HG03571 (cell line): ENCODE measurements at regions not wholly inside any gene's neighbourhood (a gene's known extent, or its start where the extent isn't known, plus 50 kb on each side); places are given as distances from the start of the nearest gene placed in this dataset.
"Not testable (repeated sequence)": the region's sequence is repeated elsewhere in the genome, so short reads cannot be mapped to it uniquely, and the experiment has no call there.

ENCODE experiments used
- ATAC-seq: cut with Tn5 transposase; IDR thresholded peaks from one replicate; pipeline ENCODE4 v1.9.1; 2021; ENCODE audit not compliant: unreplicated experiment

DNA sequence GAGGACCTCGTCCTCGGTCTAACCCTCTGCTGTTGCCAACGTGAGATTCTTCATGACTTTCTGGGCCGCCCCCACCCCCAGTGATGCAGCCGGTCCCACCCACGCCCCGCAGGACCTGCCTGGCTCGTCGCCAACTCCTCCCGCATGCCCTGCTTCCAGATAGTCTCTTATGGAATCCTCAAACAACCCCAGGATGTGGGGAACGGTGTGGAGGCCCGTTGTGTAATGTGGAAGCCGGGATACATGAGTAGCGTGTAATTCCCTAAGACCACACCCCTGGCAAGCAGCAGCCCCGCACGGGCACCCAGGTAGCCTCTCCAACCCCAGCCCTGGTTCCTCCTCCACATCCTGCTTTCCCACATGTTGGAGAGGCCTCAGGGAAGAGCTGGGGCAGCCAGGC, 275.9 kb downstream of the C16orf95 start:
- ATAC-seq: no peak

DNA sequence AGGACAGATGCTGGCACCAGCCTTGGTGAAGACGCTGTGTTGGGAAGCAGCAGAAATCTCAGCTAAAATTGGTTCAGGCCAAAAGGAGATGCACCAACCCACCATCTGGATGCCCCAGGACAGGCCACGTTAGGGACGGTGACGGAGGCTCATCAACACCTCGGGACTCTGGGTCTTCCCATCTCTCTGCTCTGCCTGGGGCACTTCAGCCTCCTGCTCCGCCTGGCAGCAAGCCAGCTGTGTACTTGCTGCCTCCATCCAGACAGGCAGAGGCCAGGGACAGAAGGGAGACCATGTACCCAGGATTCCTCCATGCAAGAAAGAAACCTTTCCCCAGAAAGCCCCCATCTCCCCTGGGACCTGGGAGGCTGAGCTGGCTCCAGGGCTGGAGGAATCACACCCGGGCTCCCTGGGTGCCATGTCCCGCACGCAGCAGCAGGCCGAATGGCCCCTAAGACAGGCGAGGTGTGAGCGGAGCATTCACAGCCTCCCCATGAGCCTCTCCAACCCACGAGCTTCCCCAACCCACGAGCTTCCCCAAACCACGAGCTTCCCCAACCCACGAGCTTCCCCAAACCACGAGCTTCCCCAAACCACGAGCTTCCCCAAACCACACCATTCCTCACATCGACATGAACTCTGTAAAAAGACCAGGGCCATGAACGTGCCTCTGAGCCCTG, 274.5 kb downstream of the C16orf95 start:
- ATAC-seq: no peak

DNA sequence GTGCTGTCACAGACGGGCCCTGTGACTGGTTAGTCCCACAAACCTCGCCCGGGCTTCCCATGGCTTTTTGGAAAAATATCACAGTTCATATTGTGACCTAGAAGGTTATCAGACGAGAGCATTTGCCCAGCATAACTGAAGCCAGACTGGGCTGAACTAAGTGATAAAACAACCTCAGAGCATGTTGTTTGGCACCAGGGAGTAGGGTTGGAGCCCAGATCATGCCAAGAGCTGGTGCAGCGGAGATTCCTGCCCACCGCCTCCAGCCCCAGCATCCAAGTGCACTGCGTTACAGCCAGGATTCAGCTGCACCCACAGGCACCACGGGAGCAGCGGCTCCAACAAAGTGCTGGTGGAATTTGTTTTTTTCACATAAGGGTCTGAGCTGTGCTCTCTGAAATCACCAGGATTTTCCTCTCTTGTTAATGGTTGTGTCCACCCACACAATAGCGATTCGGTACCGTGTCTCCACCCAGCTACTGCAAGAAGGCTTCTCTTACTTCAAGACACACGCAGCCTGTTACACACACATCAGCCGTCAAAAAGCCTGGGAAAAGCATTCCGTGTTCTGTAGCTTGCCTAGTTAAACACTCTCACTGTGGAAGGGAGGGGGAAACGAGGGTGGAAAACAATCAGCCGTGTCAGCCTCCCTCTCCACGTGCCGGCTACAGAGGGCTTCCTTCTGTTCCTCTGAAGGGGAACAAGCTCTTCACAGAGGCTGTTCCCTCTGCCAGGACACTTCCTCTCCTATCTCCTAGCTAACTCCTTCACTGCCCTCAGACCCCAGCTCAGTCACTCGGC, 273.8 kb downstream of the C16orf95 start:
- no peak for ATAC-seq

DNA sequence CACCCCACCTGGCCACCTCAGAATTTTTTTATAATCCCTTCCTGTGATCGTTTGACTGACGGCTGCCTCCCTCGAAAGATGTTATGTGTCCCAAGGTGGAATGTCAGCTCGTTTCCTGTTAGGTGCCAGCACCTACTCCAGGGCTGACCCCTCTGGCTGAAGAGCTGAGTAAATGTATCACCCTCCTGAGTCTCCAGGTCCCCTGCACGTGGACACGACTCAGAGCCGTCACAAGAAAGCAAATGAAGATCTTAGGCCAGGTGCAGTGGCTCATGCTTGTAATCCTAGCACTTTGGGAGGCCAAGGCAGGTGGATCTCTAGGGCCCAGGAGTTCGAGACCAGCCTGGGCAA, 273.2 kb downstream of the C16orf95 start:
- ATAC-seq: no peak

DNA sequence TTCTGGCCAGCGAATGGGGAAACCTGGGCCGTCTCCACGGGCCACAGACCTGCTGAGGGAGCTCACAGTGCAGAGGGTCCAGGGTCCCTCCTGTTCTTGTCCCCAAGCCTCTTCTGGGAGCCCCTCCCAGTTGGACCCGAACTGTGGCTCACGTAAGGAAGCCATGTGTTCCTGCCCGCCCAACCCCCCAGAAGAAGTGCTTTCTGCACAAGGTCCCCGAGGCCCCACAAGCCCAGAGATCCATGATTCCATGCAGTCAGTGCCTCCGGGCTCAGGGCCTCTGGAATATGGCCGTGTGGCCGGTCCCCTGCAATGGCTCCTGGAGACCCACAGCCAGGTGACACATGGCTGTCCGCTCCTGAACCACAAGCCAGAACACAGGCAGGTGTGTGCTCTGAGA, 272.4 kb downstream of the C16orf95 start:
- ATAC-seq: no peak

DNA sequence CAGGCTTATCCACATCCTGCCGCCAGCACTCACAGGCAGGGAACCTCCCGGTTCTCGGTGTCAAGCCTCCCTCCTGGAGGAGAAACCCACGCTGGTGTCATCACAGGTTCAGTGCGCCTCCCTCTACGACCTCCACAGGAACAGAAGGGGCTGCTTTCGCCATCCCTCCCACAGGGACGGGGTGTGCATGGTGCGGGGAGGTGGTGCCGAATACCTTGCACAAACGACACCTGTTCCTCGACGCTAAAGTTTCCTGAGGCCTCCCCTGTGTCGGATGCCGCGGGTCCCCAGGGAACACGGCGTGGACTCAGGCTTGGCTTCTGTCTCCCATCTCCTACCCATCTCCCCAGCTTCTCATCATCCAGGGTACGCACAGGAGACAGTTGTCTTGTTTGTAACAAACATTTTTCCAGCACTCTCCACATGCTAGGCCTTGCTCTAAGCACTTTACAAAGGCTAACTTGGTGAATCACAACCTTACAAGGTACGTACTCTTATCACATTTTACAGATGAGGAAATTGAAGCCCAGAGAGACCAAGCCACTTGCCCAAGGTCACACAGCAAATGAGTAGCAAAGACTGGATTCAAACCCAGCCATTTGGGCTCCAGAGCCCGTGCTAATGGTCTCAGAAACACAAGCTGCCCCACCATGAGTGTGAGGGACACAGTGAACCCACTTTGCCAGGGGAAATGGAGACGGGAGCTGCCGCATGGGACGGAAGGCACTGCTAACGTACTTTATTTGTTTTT, 271.6 kb downstream of the C16orf95 start:
- ATAC-seq: no peak

- no peak for ATAC-seq
Measured at GRCh38 chr16:87046235-87046634, 271.0 kb downstream of the C16orf95 start.

DNA sequence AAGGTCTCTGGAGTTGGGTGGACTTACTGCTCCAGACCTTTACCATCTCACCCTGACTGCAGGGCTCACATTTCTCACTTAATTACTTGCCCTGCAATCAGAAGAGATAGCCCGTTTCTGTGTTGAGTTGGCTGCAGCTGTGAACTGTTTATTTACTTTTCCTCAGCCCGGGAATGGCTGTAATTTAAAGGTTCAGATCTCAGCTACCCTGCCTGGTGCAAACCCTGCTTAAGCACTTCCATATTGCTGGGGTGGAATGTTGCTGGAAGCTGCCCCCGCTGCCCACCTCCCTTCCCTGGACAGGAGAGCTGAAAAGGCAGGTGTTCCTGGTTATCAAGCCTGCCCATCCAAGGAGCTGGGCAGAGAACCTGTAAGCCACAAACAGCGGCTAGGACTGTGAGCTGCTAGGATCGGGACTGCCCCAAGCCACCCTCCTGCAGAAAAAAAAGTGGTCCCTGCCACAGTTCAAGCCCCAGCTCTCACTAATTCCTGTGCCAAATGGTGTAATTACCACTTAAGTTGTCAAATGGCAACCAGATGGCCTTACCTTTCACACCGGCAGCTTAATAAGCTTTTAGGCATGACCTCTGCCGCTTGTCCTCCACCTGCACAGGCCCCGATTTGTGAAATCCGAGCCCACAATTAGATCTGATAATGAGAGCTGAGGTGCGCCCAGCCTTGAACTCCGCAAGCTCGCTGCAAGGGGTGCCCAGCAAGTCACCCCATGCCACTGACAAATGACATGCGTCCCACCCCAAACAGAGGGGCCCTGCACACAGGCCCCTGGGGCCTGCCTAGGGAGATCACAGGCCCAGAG, 269.8 kb downstream of the C16orf95 start:
- ATAC-seq: no peak

DNA sequence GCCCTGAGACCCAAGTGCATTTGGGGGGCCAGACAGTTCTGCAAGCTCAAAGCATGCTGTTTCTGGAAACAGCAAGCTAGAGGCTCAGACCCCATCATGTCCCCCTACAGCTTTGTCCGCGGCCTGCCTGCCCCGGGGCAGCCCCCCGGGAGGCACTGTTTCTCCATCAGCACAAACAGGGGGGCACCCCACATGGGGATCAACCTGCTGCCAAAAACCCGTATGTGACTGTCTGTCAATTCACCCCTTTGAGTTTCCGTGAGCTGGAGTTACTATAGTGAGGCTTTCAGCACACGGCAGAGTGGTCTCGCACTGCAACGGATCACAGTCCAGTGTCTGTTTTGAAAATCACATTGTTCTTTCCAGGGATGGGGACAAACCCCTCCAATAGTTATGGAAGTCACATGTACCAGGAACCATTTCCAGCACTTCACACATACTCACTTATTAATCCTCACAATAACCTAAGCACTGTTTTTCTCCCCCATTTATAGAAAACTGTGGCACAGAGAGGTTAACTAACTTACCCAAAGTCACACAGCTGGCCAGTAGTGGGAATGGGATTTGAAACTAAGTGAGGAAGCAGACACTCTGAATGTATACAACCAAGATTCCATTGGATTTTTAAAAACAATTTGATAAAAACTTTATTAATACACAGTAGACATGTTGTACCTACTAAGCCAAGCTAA, 269.0 kb downstream of the C16orf95 start:
- ATAC-seq: no peak

GRCh38 chr16:87048730-87049115, 268.5 kb downstream of the C16orf95 start:
- no peak for ATAC-seq

DNA sequence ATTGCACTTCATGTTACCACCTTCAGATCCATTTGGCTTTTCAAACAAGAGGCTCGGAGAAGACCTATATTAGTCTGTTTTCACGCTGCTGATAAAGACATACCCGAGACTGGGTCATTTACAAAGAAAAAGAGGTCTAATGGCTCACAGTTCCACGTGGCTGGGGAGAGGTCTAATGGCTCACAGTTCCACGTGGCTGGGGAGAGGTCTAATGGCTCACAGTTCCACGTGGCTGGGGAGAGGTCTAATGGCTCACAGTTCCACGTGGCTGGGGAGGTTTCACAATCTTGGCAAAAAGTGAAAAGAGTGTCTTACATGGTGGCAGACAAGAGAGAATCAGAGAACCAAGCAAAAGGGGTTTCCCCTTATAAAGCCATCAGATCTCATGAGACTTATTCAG, 268.0 kb downstream of the C16orf95 start:
- not testable (repeated sequence) for ATAC-seq

DNA sequence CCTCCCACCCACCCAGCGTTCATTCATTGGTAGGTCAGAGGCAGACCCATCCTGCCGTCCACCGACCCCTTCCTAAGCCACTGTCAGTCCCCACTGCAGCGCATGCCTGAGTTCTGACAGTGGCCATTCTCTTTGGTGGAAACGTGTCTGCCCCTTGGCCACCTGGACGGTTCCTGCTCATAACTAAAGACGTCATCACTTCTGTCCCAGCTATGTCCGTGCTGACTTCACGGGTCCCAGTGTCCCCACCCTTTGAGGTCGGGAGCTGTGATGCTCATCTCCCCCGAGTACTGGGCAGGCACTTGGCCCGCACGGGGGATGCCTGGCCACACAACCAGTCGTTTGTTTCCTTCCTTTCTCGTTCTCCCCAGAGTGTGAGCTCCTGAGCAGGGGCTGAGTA, 267.1 kb downstream of the C16orf95 start:
- no peak for ATAC-seq

DNA sequence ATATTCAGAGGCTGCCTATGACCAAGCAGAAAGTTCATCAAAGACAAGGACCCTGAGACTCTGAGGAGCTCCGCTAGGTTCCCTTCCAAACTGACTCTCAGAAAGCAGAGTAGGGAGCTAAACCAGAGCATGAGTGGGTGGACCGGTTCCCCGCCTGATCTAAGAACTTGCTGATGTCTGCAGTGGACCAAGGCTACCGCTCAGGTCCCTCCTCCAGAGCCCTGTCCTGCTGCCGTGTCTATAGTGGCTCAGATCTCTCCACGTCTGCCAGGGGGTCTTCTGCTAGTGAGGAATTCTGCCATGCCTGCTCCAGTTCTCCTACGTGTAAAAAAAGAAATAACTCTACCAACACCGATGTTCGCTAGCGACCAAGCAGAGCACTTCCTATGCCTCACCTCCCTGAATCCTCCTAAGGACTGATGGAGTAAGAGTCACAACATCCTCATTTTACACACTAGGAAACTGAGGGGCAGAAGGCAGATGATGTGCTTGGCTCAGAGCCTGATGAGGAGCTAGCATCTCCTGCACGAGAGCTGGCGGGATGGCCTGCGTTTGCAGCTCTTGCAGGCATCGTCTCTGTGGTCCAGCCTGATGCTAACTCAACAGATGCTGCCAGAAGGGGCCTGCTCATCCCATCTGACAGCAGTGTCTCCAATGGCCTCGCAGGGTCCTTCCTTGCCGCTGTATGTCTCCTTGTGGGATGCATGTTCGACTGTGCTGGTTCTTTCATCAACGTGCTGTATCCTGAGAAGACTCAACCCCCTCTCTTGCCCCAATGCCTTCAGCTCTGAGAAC, 265.5 kb downstream of the C16orf95 start:
- ATAC-seq: no peak

GRCh38 chr16:87052506-87052905, 264.7 kb downstream of the C16orf95 start:
- ATAC-seq: no peak

GRCh38 chr16:87053016-87053982, 263.9 kb downstream of the C16orf95 start:
- ATAC-seq: no peak

GRCh38 chr16:87054154-87054553, 263.0 kb downstream of the C16orf95 start:
- ATAC-seq: no peak

GRCh38 chr16:87054856-87055255, 262.3 kb downstream of the C16orf95 start:
- no peak for ATAC-seq

- no peak for ATAC-seq
Measured at GRCh38 chr16:87056083-87056482, 261.1 kb downstream of the C16orf95 start.

GRCh38 chr16:87056551-87056950, 260.6 kb downstream of the C16orf95 start:
- no peak for ATAC-seq
